ENCODE measurements at regions not wholly inside any gene's neighbourhood (a gene's known extent, or its start where the extent isn't known, plus 50 kb on each side); places are given as distances from the start of the nearest gene placed in this dataset.

- no peak overlapping the region for H3K9ac ChIP-seq (ENCODE audit: extremely low read depth, insufficient read length, low read length)
- H2AFZ ChIP-seq (ENCODE audit: low read length): no peak overlapping the region
- H2BK20ac ChIP-seq (ENCODE audit: low read depth, low read length, poor library complexity, severe bottlenecking): no peak overlapping the region
- H3K79me1 ChIP-seq (ENCODE audit: insufficient read depth, low read depth, low read length, poor library complexity, severe bottlenecking): no peaks in the 10 kb centered on the region
- no peaks in the 10 kb centered on the region for H3K79me2 ChIP-seq (ENCODE audit: insufficient read depth, low read length)
- Mint-ChIP-seq H3K27ac (no peak overlapping the region), H3K4me1 (no peaks in the 10 kb centered on the region), H3K27me3 (ENCODE audit: low read depth) (no peaks in the 10 kb centered on the region), H3K36me3 (ENCODE audit: insufficient read depth in 1 of 3, low read depth in 3 of 3) (no peaks in the 10 kb centered on the region; a peak in 1 of 7 replicates), H3K9me3 (no peaks in the 10 kb centered on the region; a peak in 1 of 5 replicates), H3K4me3 (no peak overlapping the region)
- no peaks in the 10 kb centered on the region for H3K4me1 ChIP-seq (ENCODE audit: insufficient read depth, low read length)
- no peak for DNase-seq
- H3K9me3 ChIP-seq (ENCODE audit: control insufficient read depth, low read depth, low read length): no peaks in the 10 kb centered on the region
- no peak overlapping the region for H4K8ac ChIP-seq (replicated peaks; ENCODE audit: insufficient read length, low read depth, low read length)
- H3K4me2 ChIP-seq (ENCODE audit: insufficient read depth, insufficient read length, low read length): no peak overlapping the region
- H3K4ac ChIP-seq (ENCODE audit: low read depth, low read length): no peak overlapping the region
- H3K23ac ChIP-seq (ENCODE audit: insufficient read length, low read depth, low read length): no peak overlapping the region
- H3K14ac ChIP-seq (ENCODE audit: insufficient read depth, low read length): no peak overlapping the region
- H3K56ac ChIP-seq (ENCODE audit: insufficient read length, low read depth, low read length): no peak overlapping the region
- no peak overlapping the region for H2BK120ac ChIP-seq (ENCODE audit: low read depth, low read length, poor library complexity, severe bottlenecking)
- H3K18ac ChIP-seq (ENCODE audit: insufficient read length, low read depth, low read length): no peak overlapping the region
- H3K27ac ChIP-seq (ENCODE audit: insufficient read length, low read depth, low read length): no peak overlapping the region
- H2BK12ac ChIP-seq (ENCODE audit: insufficient read length, low read depth, low read length): no peak overlapping the region
- no peak overlapping the region for H4K5ac ChIP-seq (ENCODE audit: insufficient read length, low read depth, low read length)
- H2BK15ac ChIP-seq (ENCODE audit: low read depth, low read length): no peak overlapping the region
- no peaks in the 10 kb centered on the region for H3K27me3 ChIP-seq (ENCODE audit: insufficient read depth, low read length)
- H2BK5ac ChIP-seq (ENCODE audit: insufficient read length, low read length): no peak overlapping the region
- no CpG with 5 or more reads among the region's 3 CpGs for WGBS (ENCODE audit: extremely low coverage, insufficient read length, low lambda C conversion rate)
- no peak for TF ChIP-seq CTCF (conservative IDR thresholded peaks at IDR 0.05)
- no peak overlapping the region for H4K91ac ChIP-seq (ENCODE audit: insufficient read length, low read depth, low read length)
- H3T11ph ChIP-seq (ENCODE audit: low read length): no peak overlapping the region
- no peak overlapping the region for H2AK5ac ChIP-seq (ENCODE audit: insufficient read length, low read length)
- H3K23me2 ChIP-seq (ENCODE audit: insufficient read length, low read depth, low read length, poor library complexity, severe bottlenecking): no peaks in the 10 kb centered on the region
- no peaks in the 10 kb centered on the region for H4K20me1 ChIP-seq (ENCODE audit: control insufficient read depth, insufficient read depth, insufficient read length)
Observed at GRCh38 chr13:62092536-62092935, 676.9 kb upstream of the PCDH20 start.
